GM23338 (cell line): ENCODE measurements at regions not wholly inside any gene's neighbourhood (a gene's known extent, or its start where the extent isn't known, plus 50 kb on each side); places are given as distances from the start of the nearest gene placed in this dataset.

Experiments
- ATAC-seq: fragments of 200-7000 bp; cut with Tn5 transposase; 3 replicates; pipeline ENCODE4 v1.9.1; 2020
- DNase-seq: peaks from one replicate; pipeline ENCODE4 v3.0.0-alpha.2; 2015; ENCODE audit warnings: low spot score
- H2AFZ ChIP-seq: fragments of 200-600 bp; sonication (generic); 2 replicates; pipeline ENCODE4 v1.8.0; 2016; ENCODE audit warnings: antibody characterized with exemption, mild to moderate bottlenecking, moderate library complexity
- H3F3A ChIP-seq: fragments of 200-600 bp; sonication (generic); replicated peaks from 2 replicates; pipeline ENCODE4 v1.8.0; 2017; ENCODE audit warnings: antibody characterized with exemption, mixed run types, low read depth
- H3K27ac ChIP-seq: fragments of 200-600 bp; sonication (generic); 2 replicates; pipeline ENCODE4 v1.6.1; 2016; ENCODE audit warnings: low read depth
- H3K27me3 ChIP-seq: fragments of 200-600 bp; sonication (generic); 2 replicates; pipeline ENCODE4 v1.8.0; 2016; ENCODE audit warnings: mild to moderate bottlenecking, mixed run types, moderate library complexity; ENCODE audit not compliant: insufficient read depth
- H3K36me3 ChIP-seq: fragments of 200-600 bp; sonication (generic); 2 replicates; pipeline ENCODE4 v1.8.0; 2016; ENCODE audit warnings: mild to moderate bottlenecking; ENCODE audit not compliant: insufficient read depth
- H3K4me1 ChIP-seq: fragments of 200-600 bp; sonication (generic); 2 replicates; pipeline ENCODE4 v1.8.0; 2016; ENCODE audit warnings: mild to moderate bottlenecking, moderate library complexity; ENCODE audit not compliant: insufficient read depth
- H3K4me2 ChIP-seq: fragments of 200-600 bp; sonication (generic); 2 replicates; pipeline ENCODE4 v1.7.1; 2017; ENCODE audit warnings: mixed run types
- H3K4me3 ChIP-seq: fragments of 200-600 bp; sonication (generic); 2 replicates; pipeline ENCODE4 v1.6.1; 2016; ENCODE audit warnings: mixed run types
- H3K79me2 ChIP-seq: fragments of 200-600 bp; sonication (generic); replicated peaks from 2 replicates; pipeline ENCODE4 v1.8.0; 2017; ENCODE audit warnings: mild to moderate bottlenecking; ENCODE audit not compliant: insufficient read depth
- H3K9me2 ChIP-seq: fragments of 200-600 bp; sonication (generic); 2 replicates; pipeline ENCODE4 v1.8.0; 2017; ENCODE audit not compliant: insufficient read depth
- H4K20me1 ChIP-seq: fragments of 200-600 bp; sonication (generic); replicated peaks from 2 replicates; pipeline ENCODE4 v1.8.0; 2017; ENCODE audit warnings: mild to moderate bottlenecking; ENCODE audit not compliant: insufficient read depth
- H3K27ac Mint-ChIP-seq: 2 replicates; pipeline ENCODE4 v1.8.0; 2020; ENCODE audit warnings: inconsistent platforms, mild to moderate bottlenecking, moderate library complexity, mixed read lengths
- H3K27me3 Mint-ChIP-seq: 3 replicates; pipeline ENCODE4 v1.8.0; 2022; ENCODE audit warnings: low read depth, mild to moderate bottlenecking, moderate library complexity, mixed read lengths, inconsistent platforms; ENCODE audit not compliant: insufficient read depth, poor library complexity
- H3K36me3 Mint-ChIP-seq: 3 replicates; pipeline ENCODE4 v1.8.0; 2021; ENCODE audit warnings: low read depth, mild to moderate bottlenecking, inconsistent platforms, moderate library complexity, mixed read lengths
- H3K4me1 Mint-ChIP-seq: 3 replicates; pipeline ENCODE4 v1.8.0; 2020; ENCODE audit warnings: mild to moderate bottlenecking, inconsistent platforms, mixed read lengths
- H3K4me3 Mint-ChIP-seq: 3 replicates; pipeline ENCODE4 v1.8.0; 2021; ENCODE audit warnings: moderate library complexity, mild to moderate bottlenecking, inconsistent platforms, mixed read lengths
- H3K9me3 Mint-ChIP-seq: 3 replicates; pipeline ENCODE4 v1.8.0; 2020; ENCODE audit warnings: moderate library complexity, mild to moderate bottlenecking, inconsistent platforms, mixed read lengths
- CREB1 ChIP-seq: fragments of 250-450 bp; sonication (Bioruptor Pico); IDR thresholded peaks from 2 replicates; pipeline ENCODE4 v1.5.0; 2020; ENCODE audit warnings: low read depth, mild to moderate bottlenecking, moderate library complexity
- CTCF ChIP-seq, 2 experiments: fragments of 200-600 bp in 1 of 2; sonication (generic) in 1 of 2; conservative IDR thresholded peaks; 2 replicates each; pipeline versions ENCODE4 v1.5.1 to v1.6.1; 2016 to 2017; ENCODE audit warnings: antibody characterized with exemption in 2 of 2, low read depth in 2 of 2, mild to moderate bottlenecking in 2 of 2, moderate library complexity in 1 of 2
- EZH2 ChIP-seq: fragments of 200-600 bp; sonication (generic); IDR thresholded peaks from one replicate; pipeline ENCODE4 v1.8.0; 2017; ENCODE audit warnings: antibody characterized with exemption, mild to moderate bottlenecking, low read depth; ENCODE audit not compliant: unreplicated experiment
- EZH2phosphoT487 ChIP-seq: fragments of 200-600 bp; sonication (generic); IDR thresholded peaks from one replicate; pipeline ENCODE4 v1.8.1; 2018; ENCODE audit warnings: antibody characterized with exemption; ENCODE audit not compliant: unreplicated experiment
- JUNB ChIP-seq: IDR thresholded peaks from one replicate; pipeline ENCODE4 v1.6.1; 2016; ENCODE audit warnings: antibody characterized with exemption; ENCODE audit not compliant: unreplicated experiment
- NANOG ChIP-seq: IDR thresholded peaks from 2 replicates; pipeline ENCODE4 v1.6.1; 2016; ENCODE audit warnings: antibody characterized with exemption, borderline replicate concordance
- POLR2AphosphoS5 ChIP-seq: IDR thresholded peaks from 2 replicates; pipeline ENCODE4 v1.6.1; 2016; ENCODE audit warnings: antibody characterized with exemption, low read depth
- REST ChIP-seq: IDR thresholded peaks from one replicate; pipeline ENCODE4 v1.6.1; 2018; ENCODE audit warnings: antibody characterized with exemption; ENCODE audit not compliant: unreplicated experiment
- STAT1 ChIP-seq: IDR thresholded peaks from one replicate; pipeline ENCODE4 v1.6.1; 2016; ENCODE audit warnings: antibody characterized with exemption; ENCODE audit not compliant: unreplicated experiment
- ZNF114 ChIP-seq: fragments of 250-450 bp; sonication (Bioruptor Pico); IDR thresholded peaks from 2 replicates; pipeline ENCODE4 v1.5.0; 2020; ENCODE audit warnings: mild to moderate bottlenecking, moderate library complexity
- ZNF331 ChIP-seq: fragments of 250-450 bp; sonication (Bioruptor Pico); IDR thresholded peaks from 2 replicates; pipeline ENCODE4 v1.5.0; 2020; ENCODE audit warnings: low read depth, mild to moderate bottlenecking, moderate library complexity
- ZNF462 ChIP-seq: fragments of 250-450 bp; sonication (Bioruptor Pico); IDR thresholded peaks from 2 replicates; pipeline ENCODE4 v1.5.0; 2020; ENCODE audit warnings: mild to moderate bottlenecking, moderate library complexity
- TF ChIP-seq, protein P1 (sequence below): IDR thresholded peaks from 2 replicates; pipeline ENCODE4 v1.6.1; 2016; ENCODE audit warnings: antibody characterized with exemption

- ATAC-seq (no peak), DNase-seq (no peak)
- H3K27me3 Mint-ChIP-seq: peaks cover 2% of the 10 kb centered on the region
- Histone ChIP-seq H3K4me3 (no peak overlapping the region), H3K4me1 (no peaks in the 10 kb centered on the region), H3K36me3 (no peaks in the 10 kb centered on the region), H4K20me1 (no peaks in the 10 kb centered on the region), H3K4me2 (no peak overlapping the region), H3K27me3 (no peaks in the 10 kb centered on the region), H3F3A (no peaks in the 10 kb centered on the region), H3K9me2 (no peaks in the 10 kb centered on the region), H3K27ac (no peak overlapping the region), H2AFZ (no peak overlapping the region), H3K79me2 (no peaks in the 10 kb centered on the region)
- no peaks in the 10 kb centered on the region for H3K36me3 Mint-ChIP-seq
- TF ChIP-seq CTCF (conservative IDR thresholded peaks at IDR 0.05; ENCODE audit: low read depth in 2 of 2): no peak
- no peak for TF ChIP-seq EZH2
- no peak for TF ChIP-seq ZNF114
- TF ChIP-seq JUNB: no peak
- no peak for TF ChIP-seq ZNF331 (CRISPR knock-in tag)
- TF ChIP-seq REST: no peak
- TF ChIP-seq, protein P1, sequence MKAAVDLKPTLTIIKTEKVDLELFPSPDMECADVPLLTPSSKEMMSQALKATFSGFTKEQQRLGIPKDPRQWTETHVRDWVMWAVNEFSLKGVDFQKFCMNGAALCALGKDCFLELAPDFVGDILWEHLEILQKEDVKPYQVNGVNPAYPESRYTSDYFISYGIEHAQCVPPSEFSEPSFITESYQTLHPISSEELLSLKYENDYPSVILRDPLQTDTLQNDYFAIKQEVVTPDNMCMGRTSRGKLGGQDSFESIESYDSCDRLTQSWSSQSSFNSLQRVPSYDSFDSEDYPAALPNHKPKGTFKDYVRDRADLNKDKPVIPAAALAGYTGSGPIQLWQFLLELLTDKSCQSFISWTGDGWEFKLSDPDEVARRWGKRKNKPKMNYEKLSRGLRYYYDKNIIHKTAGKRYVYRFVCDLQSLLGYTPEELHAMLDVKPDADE: no peak
- no peak for TF ChIP-seq POLR2AphosphoS5
- no peak for TF ChIP-seq NANOG
- no peak for TF ChIP-seq CREB1 (CRISPR knock-in tag)
- TF ChIP-seq STAT1: no peak
- TF ChIP-seq ZNF462: no peak
- TF ChIP-seq EZH2phosphoT487: no peak
- no peak overlapping the region for H3K4me3 Mint-ChIP-seq
- H3K4me1 Mint-ChIP-seq: no peaks in the 10 kb centered on the region; the same call in 2 of the 3 replicates
- H3K27ac Mint-ChIP-seq: no peak overlapping the region
- no peaks in the 10 kb centered on the region for H3K9me3 Mint-ChIP-seq
These were observed 203.6 kb downstream of the CDH7 start for GRCh38 chr18:65954372-65954771.
